ENCODE measurements at regions not wholly inside any gene's neighbourhood (a gene's known extent, or its start where the extent isn't known, plus 50 kb on each side); places are given as distances from the start of the nearest gene placed in this dataset.

- TF ChIP-seq BCL11A (IDR thresholded peaks at IDR 0.05; ENCODE audit: low read depth, low read length) (no peak), KAT2A (conservative IDR thresholded peaks at IDR 0.05; ENCODE audit: control insufficient read depth, low read depth, low read length) (no peak), NR2C2 (IDR thresholded peaks at IDR 0.05; ENCODE audit: borderline replicate concordance, control insufficient read depth, insufficient read length, low read depth) (no peak), BHLHE40 (IDR thresholded peaks at IDR 0.05; ENCODE audit: borderline replicate concordance in 1 of 2, low read depth in 2 of 2, low read length in 1 of 2) (no peak)
- no TSS peak for BruUV-seq (replicated peaks)
- in situ Hi-C loops (cut with MboI) = no loop called here
- Histone ChIP-seq H3K4me1 (ENCODE audit: control insufficient read depth, insufficient read depth, low read length) (no peaks in the 10 kb centered on the region), H3K9me3 (replicated peaks; ENCODE audit: control insufficient read depth, insufficient read depth, low read length) (no peaks in the 10 kb centered on the region), H4K20me1 (ENCODE audit: control insufficient read depth, insufficient read depth) (no peaks in the 10 kb centered on the region), H3K4me2 (ENCODE audit: control insufficient read depth, insufficient read depth) (no peak overlapping the region), H3K27ac (ENCODE audit: control insufficient read depth, insufficient read depth) (no peak overlapping the region), H3K9ac (ENCODE audit: control insufficient read depth, insufficient read depth, low read length) (no peak overlapping the region), H3K4me3 (no peak overlapping the region), H3K79me2 (ENCODE audit: control insufficient read depth, insufficient read depth, low read length) (no peaks in the 10 kb centered on the region), H2AFZ (ENCODE audit: control insufficient read depth, low read depth, low read length) (no peak overlapping the region), H3K36me3 (ENCODE audit: control insufficient read depth in 2 of 2, insufficient read depth in 2 of 2, low read length in 1 of 2) (no peaks in the 10 kb centered on the region), H3K27me3 (replicated peaks in 1 of 2; ENCODE audit: control insufficient read depth in 2 of 2, insufficient read depth in 2 of 2, low read length in 1 of 2) (no peaks in the 10 kb centered on the region)
- DNase-seq (ENCODE audit: low read depth, low spot score) (no peak), ATAC-seq (no peak), FAIRE-seq (no peak)
- RAD21 ChIA-PET (ENCODE audit: unreplicated experiment) = interaction anchor here (0.7 to 2.9 kb wide), 29 partner anchors 30 to 1147 kb away, joined by 3 to 59 read pairs (median 4); no protein-coding TSS in a partner anchor
- intact Hi-C loops (cut with micrococcal nuclease; ENCODE audit: unreplicated experiment) = loop anchor here (1.0 to 10.0 kb wide), 4 partner anchors 158 to 672 kb away; partner anchors contain the start of gene RNF133
- SMC1A ChIA-PET (ENCODE audit: uncharacterized antibody, unreplicated experiment) = interaction anchor here (0.7 to 4.0 kb wide), 34 partner anchors 8 to 1148 kb away, joined by 3 to 46 read pairs (median 4); no protein-coding TSS in a partner anchor
- POLR2A ChIA-PET = no interaction called here
- CTCF ChIA-PET = interaction anchor here (0.7 to 4.7 kb wide), 34 partner anchors 8 to 1146 kb away, joined by 3 to 67 read pairs (median 5); no protein-coding TSS in a partner anchor
These were observed 166.9 kb upstream of the SLC13A1 start for GRCh38 chr7:123366626-123367025.

- ChIA-PET POLR2A (no interaction called here), SMC1A (ENCODE audit: uncharacterized antibody, unreplicated experiment) (interaction anchor here (0.5 kb wide), 1 partner anchor 1409 kb away, joined by 3 read pairs; no protein-coding TSS in a partner anchor), CTCF (interaction anchor here (1.4 kb wide), 1 partner anchor 290 kb away, joined by 4 read pairs; no protein-coding TSS in a partner anchor), RAD21 (ENCODE audit: unreplicated experiment) (no interaction called here)
- Histone ChIP-seq H4K20me1 (ENCODE audit: control insufficient read depth, insufficient read depth) (no peaks in the 10 kb centered on the region), H3K4me3 (no peak overlapping the region), H3K27me3 (replicated peaks in 1 of 2; ENCODE audit: control insufficient read depth in 2 of 2, insufficient read depth in 2 of 2, low read length in 1 of 2) (no peaks in the 10 kb centered on the region), H3K27ac (ENCODE audit: control insufficient read depth, insufficient read depth) (no peak overlapping the region), H3K9ac (ENCODE audit: control insufficient read depth, insufficient read depth, low read length) (no peak overlapping the region), H3K9me3 (replicated peaks; ENCODE audit: control insufficient read depth, insufficient read depth, low read length) (no peaks in the 10 kb centered on the region), H2AFZ (ENCODE audit: control insufficient read depth, low read depth, low read length) (no peak overlapping the region), H3K79me2 (ENCODE audit: control insufficient read depth, insufficient read depth, low read length) (no peaks in the 10 kb centered on the region), H3K4me2 (ENCODE audit: control insufficient read depth, insufficient read depth) (no peak overlapping the region), H3K4me1 (ENCODE audit: control insufficient read depth, insufficient read depth, low read length) (no peaks in the 10 kb centered on the region), H3K36me3 (ENCODE audit: control insufficient read depth in 2 of 2, insufficient read depth in 2 of 2, low read length in 1 of 2) (no peaks in the 10 kb centered on the region)
- FAIRE-seq (no peak), DNase-seq (ENCODE audit: low read depth, low spot score) (no peak), ATAC-seq (no peak)
- no TSS peak for BruUV-seq (replicated peaks)
- intact Hi-C loops (cut with micrococcal nuclease; ENCODE audit: unreplicated experiment) = loop anchor here (10.0 kb wide), 1 partner anchor 666 kb away; the partner anchor contains the start of gene RNF133
- no peak for TF ChIP-seq SMC3 (IDR thresholded peaks at IDR 0.05; ENCODE audit: borderline replicate concordance, low read length)
- TF ChIP-seq EZH2 (IDR thresholded peaks at IDR 0.05; ENCODE audit: borderline replicate concordance, control insufficient read depth, low read depth, low read length) = no peak
- TF ChIP-seq HDGF (IDR thresholded peaks at IDR 0.05) = no peak
- no peak for TF ChIP-seq NBN (IDR thresholded peaks at IDR 0.05)
- TF ChIP-seq TBL1XR1 (IDR thresholded peaks at IDR 0.05; ENCODE audit: low read depth, low read length) = no peak
- no peak for TF ChIP-seq BCLAF1 (IDR thresholded peaks at IDR 0.05)
- WGBS (ENCODE audit: insufficient coverage, insufficient replicate concordance, low lambda C conversion rate, missing lambda C conversion rate) = 0% methylated on average over 2 of the region's 2 CpGs
- in situ Hi-C loops (cut with MboI) = no loop called here
These were observed 160.9 kb upstream of the SLC13A1 start for GRCh38 chr7:123360631-123361030.
